GM21526 (cell line): ENCODE measurements at regions not wholly inside any gene's neighbourhood (a gene's known extent, or its start where the extent isn't known, plus 50 kb on each side); places are given as distances from the start of the nearest gene placed in this dataset.

Experiments
- ATAC-seq: cut with Tn5 transposase; IDR thresholded peaks from one replicate; pipeline ENCODE4 v1.9.1; 2021; ENCODE audit warnings: moderate library complexity; ENCODE audit not compliant: unreplicated experiment, low FRiP score

GRCh38 chr2:145110668-145111356 lies 590.9 kb upstream of the ZEB2 start:
- no peak for ATAC-seq

GRCh38 chr2:145108959-145109710 lies 589.2 kb upstream of the ZEB2 start:
- ATAC-seq, result no peak

DNA sequence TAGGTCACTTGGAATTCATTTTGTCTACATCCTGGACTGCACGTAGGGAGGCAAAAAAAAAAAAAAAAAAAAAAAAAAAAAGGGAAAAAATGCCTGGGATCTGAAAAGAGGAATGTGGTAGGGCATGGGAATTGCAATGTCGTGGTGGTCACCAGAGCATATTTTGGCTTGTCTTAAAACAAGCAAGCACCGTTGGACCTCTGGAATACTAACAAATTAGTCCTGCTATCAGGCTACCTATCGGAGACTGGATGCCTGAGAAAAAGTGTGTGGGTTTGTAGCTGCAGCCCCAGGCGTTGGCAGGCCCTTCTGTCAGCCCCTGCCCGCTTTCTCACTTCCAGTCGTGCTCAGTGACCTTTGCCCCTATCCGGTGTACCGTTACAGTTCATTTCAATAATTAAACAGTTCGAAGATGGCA lies 588.5 kb upstream of the ZEB2 start:
- no peak for ATAC-seq

GRCh38 chr2:145106293-145106692 lies 586.4 kb upstream of the ZEB2 start:
- ATAC-seq, result no peak

DNA sequence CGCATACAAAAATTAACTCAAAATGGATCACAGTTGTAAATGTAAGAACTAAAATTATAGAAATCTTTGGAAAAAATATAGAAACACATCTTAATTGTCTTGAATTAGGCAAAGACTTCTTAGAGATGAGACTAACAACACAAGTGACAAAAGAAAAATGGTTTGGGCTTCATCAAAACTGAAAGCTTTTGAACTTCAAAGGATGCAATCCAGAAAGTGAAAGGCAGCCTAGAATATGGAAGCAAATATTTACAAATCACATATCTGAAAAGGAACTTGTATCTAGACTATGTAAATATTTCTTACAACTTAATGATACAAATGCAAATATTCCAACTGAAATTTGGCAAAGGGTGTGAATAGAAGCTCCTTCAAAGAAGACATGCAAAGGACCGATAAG lies 582.8 kb upstream of the ZEB2 start:
- no peak for ATAC-seq

DNA sequence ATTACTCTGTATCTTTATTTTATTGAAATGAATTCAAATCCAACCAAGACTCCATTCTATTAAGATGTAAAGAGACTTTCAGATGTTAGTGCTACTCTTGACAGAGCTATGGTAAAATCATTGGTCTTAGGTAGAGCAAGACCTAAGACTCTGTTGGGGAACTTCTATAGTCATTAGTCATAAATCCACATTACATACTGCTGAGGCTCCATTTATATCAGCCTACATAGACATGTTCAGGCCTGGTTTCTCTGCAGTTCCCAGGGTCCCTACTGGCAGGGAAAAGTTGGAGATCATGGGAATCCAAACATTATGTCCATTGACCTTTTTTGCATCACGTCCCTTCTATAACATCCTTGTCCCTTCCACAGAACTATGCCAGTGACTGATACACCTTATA lies 580.4 kb upstream of the ZEB2 start:
- no peak for ATAC-seq

DNA sequence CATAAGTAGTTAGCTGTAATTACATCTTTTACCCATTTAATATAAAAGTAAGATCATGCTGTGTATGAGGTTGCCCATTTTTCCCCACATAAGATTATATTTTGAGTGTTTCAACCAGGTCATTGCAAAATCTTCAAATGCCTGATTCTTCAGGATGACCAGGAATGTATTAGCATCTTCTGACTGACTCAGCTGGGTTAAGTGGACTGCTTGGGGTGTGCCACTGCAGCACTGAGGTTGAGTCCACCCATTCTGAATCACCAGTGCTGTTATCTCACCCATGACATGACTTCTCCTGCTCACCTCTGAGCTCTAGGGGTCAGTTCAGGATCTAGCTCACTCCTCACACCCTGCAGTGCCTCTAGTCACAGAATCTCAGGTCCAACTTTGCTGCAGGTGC lies 576.7 kb upstream of the ZEB2 start:
- ATAC-seq, result no peak

DNA sequence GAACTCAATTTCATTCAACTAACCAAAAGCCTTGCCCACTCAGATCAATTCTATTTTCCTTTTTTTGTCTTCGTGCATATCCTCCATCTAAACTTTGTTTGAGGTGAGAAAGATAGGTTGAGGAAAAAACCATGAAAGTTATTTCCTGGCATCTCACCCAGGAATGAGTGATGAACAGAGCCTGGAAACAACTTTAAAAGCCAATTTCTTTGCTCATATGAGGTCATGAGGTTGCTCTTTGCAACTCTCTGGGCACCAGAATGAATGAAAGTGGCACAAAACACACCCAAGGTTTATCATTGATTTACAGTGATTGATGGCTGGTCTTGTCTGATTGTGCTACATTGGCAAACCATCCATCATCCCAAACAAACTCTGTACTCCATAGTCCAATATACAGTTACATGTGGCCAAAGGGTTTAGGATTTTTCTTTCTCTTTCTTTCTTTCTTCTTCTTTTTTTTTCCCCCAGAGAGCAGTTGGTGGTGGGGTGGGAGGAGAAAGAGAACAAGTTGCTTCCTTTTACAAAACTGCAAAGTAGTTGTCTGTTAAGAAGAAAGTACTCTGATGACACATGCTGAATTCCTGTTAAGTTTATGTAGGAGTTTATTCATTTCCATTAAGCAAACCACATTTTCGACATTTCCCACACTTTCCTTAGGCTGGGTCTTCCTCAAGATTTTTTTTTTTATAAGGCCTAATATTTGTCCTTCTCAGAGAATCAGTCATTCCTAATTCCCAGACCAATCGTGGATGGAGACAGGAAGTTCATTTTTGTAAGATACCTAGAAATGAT lies 575.9 kb upstream of the ZEB2 start:
- ATAC-seq, result no peak

GRCh38 chr2:145094370-145094769 lies 574.5 kb upstream of the ZEB2 start:
- no peak for ATAC-seq

GRCh38 chr2:145091967-145092366 lies 572.0 kb upstream of the ZEB2 start:
- no peak for ATAC-seq

DNA sequence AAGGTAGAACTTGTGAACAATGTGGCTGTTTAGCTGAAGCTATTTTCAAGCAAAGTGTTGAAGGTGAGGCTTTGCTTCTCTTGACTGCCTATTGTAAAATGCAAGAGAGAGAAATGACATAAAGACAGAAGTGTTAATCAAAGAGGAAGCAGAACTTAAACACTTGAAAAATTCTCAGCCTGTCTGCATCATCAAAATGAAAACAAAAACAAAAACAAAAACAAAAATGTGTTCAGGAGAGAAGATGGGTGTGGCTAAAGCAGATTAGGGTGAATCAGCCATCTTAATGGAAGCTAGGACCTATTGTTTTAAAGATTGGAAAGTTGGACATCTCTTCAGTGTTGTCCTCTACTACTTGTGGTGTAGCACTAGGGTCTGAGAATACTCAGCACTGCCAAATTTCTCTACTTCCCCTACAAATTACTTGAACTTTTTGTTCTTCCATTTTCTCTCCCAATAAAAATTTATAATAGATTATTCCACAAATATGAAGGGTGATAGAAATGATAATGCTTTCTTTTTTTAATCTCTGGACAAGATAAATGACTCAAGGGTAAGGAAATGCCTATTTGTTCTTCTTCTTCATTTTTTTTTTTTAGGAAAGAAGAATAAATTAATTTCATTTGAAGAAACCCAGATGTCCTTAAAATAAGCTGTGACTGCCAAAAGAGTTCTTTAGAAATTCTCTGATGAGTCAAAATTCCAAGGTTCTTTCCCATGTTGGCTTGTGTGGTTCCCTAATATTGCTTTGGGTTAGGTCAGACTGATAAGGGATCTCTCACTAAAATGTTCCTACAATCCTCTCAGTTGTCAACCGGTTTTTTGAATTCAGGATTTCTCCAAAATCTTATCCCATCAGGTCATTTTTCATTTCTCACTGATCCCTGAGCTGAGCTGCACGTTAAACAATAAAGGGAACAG lies 571.2 kb upstream of the ZEB2 start:
- no peak for ATAC-seq

DNA sequence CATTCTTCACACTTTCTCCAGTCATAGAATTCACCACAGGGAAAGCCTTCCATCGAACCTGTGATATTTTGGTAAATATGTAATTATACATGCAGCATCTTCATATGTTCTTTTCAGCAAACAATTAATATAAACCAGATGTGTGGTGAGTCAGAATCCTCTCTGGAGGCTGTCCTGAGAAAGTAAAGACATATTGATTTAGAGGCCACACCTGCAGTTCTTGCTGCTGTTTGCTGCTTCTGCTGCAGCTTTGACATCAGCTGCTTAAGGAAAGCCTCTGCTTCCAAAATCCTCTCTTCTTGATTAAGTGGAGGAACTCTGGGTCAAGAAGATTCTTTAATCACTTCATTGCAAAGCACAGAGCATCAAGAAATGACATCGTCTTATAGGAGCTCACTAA lies 568.8 kb upstream of the ZEB2 start:
- no peak for ATAC-seq

DNA sequence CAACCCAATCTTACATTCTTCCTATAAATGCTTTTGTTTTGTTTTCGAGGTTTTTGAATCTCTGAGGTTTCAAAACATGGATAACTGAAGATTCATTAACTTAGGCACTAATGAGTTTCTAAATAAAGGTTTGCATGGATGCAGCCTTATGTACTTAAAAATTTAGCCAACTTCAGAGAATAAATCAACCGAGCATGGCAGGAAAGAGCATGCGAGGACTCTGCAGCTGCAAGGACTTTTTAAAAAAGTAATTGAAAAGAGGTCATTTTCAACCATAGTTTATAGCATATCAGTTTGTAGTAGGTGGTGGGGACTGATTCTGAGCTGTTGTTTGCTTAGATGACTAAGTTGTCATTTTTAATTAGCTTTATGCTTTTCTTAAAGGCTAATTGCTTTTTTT lies 567.0 kb upstream of the ZEB2 start:
- ATAC-seq, result no peak

GRCh38 chr2:145085612-145086011 lies 565.7 kb upstream of the ZEB2 start:
- ATAC-seq, result no peak

GRCh38 chr2:145080426-145080825 lies 560.5 kb upstream of the ZEB2 start:
- ATAC-seq, result no peak

DNA sequence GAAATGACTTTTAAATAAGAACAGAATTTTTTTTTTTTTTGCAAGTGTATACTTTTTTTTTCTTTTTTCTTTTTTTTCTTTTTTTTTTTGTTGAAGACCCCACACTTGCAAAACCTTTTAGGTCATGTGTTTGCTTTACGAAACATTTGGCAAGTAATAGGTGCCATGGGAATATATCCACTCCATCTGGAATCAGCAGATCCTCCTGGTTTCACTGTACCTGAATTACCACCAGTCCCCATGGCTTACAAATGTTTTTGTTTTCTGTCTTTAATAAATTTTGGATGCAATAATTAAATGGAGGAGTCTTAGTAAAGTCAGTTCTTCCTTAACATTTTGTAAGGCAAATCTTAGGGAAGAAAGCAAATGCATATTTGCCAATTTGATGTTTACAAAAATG lies 559.7 kb upstream of the ZEB2 start:
- no peak for ATAC-seq

DNA sequence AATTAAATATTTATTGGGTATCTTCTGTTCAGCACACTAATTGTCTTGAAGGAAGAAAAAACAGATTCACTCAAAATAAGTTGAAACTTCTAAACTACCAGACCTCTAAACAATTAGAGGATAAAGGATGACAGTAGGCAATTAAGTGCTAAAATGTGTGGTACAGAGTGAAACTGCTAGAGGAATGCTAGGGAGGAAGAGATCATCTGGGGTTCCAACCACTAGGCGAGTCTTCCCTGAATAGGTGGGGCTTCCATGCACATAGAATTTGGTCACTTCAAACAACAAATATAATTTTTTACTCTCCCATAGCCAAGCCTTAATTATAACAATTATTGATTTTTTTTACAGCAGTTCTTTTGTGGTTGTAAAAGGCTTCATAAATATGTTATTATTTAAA lies 559.0 kb upstream of the ZEB2 start:
- ATAC-seq, result no peak

GRCh38 chr2:145076085-145076484 lies 556.2 kb upstream of the ZEB2 start:
- ATAC-seq, result no peak

- no peak for ATAC-seq
Measured at GRCh38 chr2:145075454-145076062, 555.6 kb upstream of the ZEB2 start.

GRCh38 chr2:145070703-145071102 lies 550.8 kb upstream of the ZEB2 start:
- no peak for ATAC-seq
